Spinal cord (tissue), 9 donors: ENCODE measurements at regions not wholly inside any gene's neighbourhood (a gene's known extent, or its start where the extent isn't known, plus 50 kb on each side); places are given as distances from the start of the nearest gene placed in this dataset.

Experiments
- DNase-seq, 6 donors: peaks; one replicate each; pipeline versions ENCODE4 v3.0.0 to v3.0.0-alpha.2; 2013 to 2015; ENCODE audit warnings: low spot score in 6 of 6, low read depth in 4 of 6
- H3K27ac ChIP-seq: one replicate; pipeline ENCODE4 v1.5.1; 2013; ENCODE audit warnings: low read depth, low read length, control low read depth
- H3K27me3 ChIP-seq: one replicate; pipeline ENCODE4 v1.6.1; 2013; ENCODE audit warnings: low read length; ENCODE audit not compliant: control insufficient read depth, insufficient read depth
- H3K36me3 ChIP-seq: one replicate; pipeline ENCODE4 v1.6.1; 2013; ENCODE audit warnings: low read length; ENCODE audit not compliant: control insufficient read depth, insufficient read depth
- H3K4me1 ChIP-seq: one replicate; pipeline ENCODE4 v1.6.1; 2013; ENCODE audit warnings: low read length; ENCODE audit not compliant: control insufficient read depth, insufficient read depth
- H3K4me3 ChIP-seq: one replicate; pipeline ENCODE4 v1.5.1; 2013; ENCODE audit warnings: low read depth, low read length, control low read depth
- H3K9me3 ChIP-seq: one replicate; pipeline ENCODE4 v1.6.1; 2013; ENCODE audit warnings: low read length; ENCODE audit not compliant: control insufficient read depth, insufficient read depth
- WGBS: methylation state at CpG from one replicate; pipeline ENCODE4 v1.1.5; 2013; ENCODE audit warnings: missing lambda C conversion rate; ENCODE audit not compliant: insufficient coverage; 5-methylcytosine and 5-hydroxymethylcytosine counted together
- donor health status: healthy.

- Histone ChIP-seq H3K4me3 (no peak overlapping the region), H3K27me3 (no peaks in the 10 kb centered on the region), H3K27ac (no peak overlapping the region), H3K9me3 (no peaks in the 10 kb centered on the region), H3K36me3 (no peaks in the 10 kb centered on the region), H3K4me1 (no peaks in the 10 kb centered on the region)
- peak in 1 of 6 donors; percentile 13 for DNase-seq
- 81% methylated on average over 3 of the region's 3 CpGs for WGBS
Measured at GRCh38 chr2:49291619-49292018, 137.3 kb upstream of the FSHR start.

GRCh38 chr2:49289711-49290110, 135.4 kb upstream of the FSHR start:
- no peaks in the 10 kb centered on the region for H3K4me1 ChIP-seq
- DNase-seq, result no peak
- no CpG with 5 or more reads among the region's 2 CpGs for WGBS
- no peak overlapping the region for H3K27ac ChIP-seq
- H3K36me3 ChIP-seq, result no peaks in the 10 kb centered on the region
- H3K4me3 ChIP-seq, result no peak overlapping the region
- no peaks in the 10 kb centered on the region for H3K9me3 ChIP-seq
- no peaks in the 10 kb centered on the region for H3K27me3 ChIP-seq

- H3K36me3 ChIP-seq, result no peaks in the 10 kb centered on the region
- H3K4me3 ChIP-seq, result no peak overlapping the region
- no CpG with 5 or more reads among the region's 2 CpGs for WGBS
- no peaks in the 10 kb centered on the region for H3K9me3 ChIP-seq
- H3K27ac ChIP-seq, result no peak overlapping the region
- H3K27me3 ChIP-seq, result no peaks in the 10 kb centered on the region
- no peaks in the 10 kb centered on the region for H3K4me1 ChIP-seq
- peak in 2 of 6 donors; percentile 29 to 67 for DNase-seq
Measured at GRCh38 chr2:49288902-49289700, 134.8 kb upstream of the FSHR start.

- no peak overlapping the region for H3K4me3 ChIP-seq
- no peaks in the 10 kb centered on the region for H3K4me1 ChIP-seq
- no peak overlapping the region for H3K27ac ChIP-seq
- H3K9me3 ChIP-seq, result no peaks in the 10 kb centered on the region
- no peaks in the 10 kb centered on the region for H3K27me3 ChIP-seq
- H3K36me3 ChIP-seq, result no peaks in the 10 kb centered on the region
- peak in 2 of 6 donors; percentile 77 to 91 for DNase-seq
- WGBS, result no CpG with 5 or more reads among the region's 3 CpGs
Measured at GRCh38 chr2:49288113-49288705, 133.9 kb upstream of the FSHR start.

- Histone ChIP-seq H3K4me1 (no peaks in the 10 kb centered on the region), H3K27ac (no peak overlapping the region), H3K27me3 (no peaks in the 10 kb centered on the region), H3K36me3 (no peaks in the 10 kb centered on the region), H3K9me3 (no peaks in the 10 kb centered on the region), H3K4me3 (no peak overlapping the region)
- no peak for DNase-seq
- no CpG with 5 or more reads among the region's 3 CpGs for WGBS
Measured at GRCh38 chr2:49286726-49287125, 132.4 kb upstream of the FSHR start.

GRCh38 chr2:49286045-49286444, 131.7 kb upstream of the FSHR start:
- DNase-seq, result no peak
- Histone ChIP-seq H3K27ac (no peak overlapping the region), H3K36me3 (no peaks in the 10 kb centered on the region), H3K9me3 (no peaks in the 10 kb centered on the region), H3K27me3 (no peaks in the 10 kb centered on the region), H3K4me3 (no peak overlapping the region), H3K4me1 (no peaks in the 10 kb centered on the region)
- WGBS, result 83% methylated on average over 2 of the region's 2 CpGs

- Histone ChIP-seq H3K9me3 (no peaks in the 10 kb centered on the region), H3K4me1 (no peaks in the 10 kb centered on the region), H3K27me3 (no peaks in the 10 kb centered on the region), H3K4me3 (no peak overlapping the region), H3K36me3 (no peaks in the 10 kb centered on the region), H3K27ac (no peak overlapping the region)
- DNase-seq, result no peak
- no CpG with 5 or more reads among the region's 1 CpG for WGBS
Measured at GRCh38 chr2:49278561-49278960, 124.2 kb upstream of the FSHR start.

- H3K36me3 ChIP-seq, result no peaks in the 10 kb centered on the region
- no peak for DNase-seq
- no peak overlapping the region for H3K4me3 ChIP-seq
- no peaks in the 10 kb centered on the region for H3K27me3 ChIP-seq
- H3K9me3 ChIP-seq, result no peaks in the 10 kb centered on the region
- no peaks in the 10 kb centered on the region for H3K4me1 ChIP-seq
- no peak overlapping the region for H3K27ac ChIP-seq
Measured at GRCh38 chr2:49278141-49278540, 123.8 kb upstream of the FSHR start.

- no peak overlapping the region for H3K27ac ChIP-seq
- WGBS, result 86% methylated on average over 1 of the region's 2 CpGs
- DNase-seq, result peak in 1 of 6 donors; percentile 76
Measured at GRCh38 chr2:49271060-49271606, 116.8 kb upstream of the FSHR start.

GRCh38 chr2:49270091-49270490, 115.8 kb upstream of the FSHR start:
- 95% methylated on average over 2 of the region's 6 CpGs for WGBS
- H3K4me3 ChIP-seq, result no peak overlapping the region
- no peaks in the 10 kb centered on the region for H3K9me3 ChIP-seq
- H3K4me1 ChIP-seq, result no peaks in the 10 kb centered on the region
- no peaks in the 10 kb centered on the region for H3K36me3 ChIP-seq
- H3K27ac ChIP-seq, result no peak overlapping the region
- DNase-seq, result no peak
- H3K27me3 ChIP-seq, result no peaks in the 10 kb centered on the region

More at GRCh38 chr2:49271060-49271606, 116.8 kb upstream of the FSHR start:
- Histone ChIP-seq H3K9me3 (no peaks in the 10 kb centered on the region), H3K4me3 (no peak overlapping the region), H3K4me1 (no peaks in the 10 kb centered on the region), H3K36me3 (no peaks in the 10 kb centered on the region), H3K27me3 (no peaks in the 10 kb centered on the region)
